ENCODE measurements at regions not wholly inside any gene's neighbourhood (a gene's known extent, or its start where the extent isn't known, plus 50 kb on each side); places are given as distances from the start of the nearest gene placed in this dataset.
A peak's percentile ranks its signal among the peaks of the same experiment; 100 is the strongest.
"Not testable (repeated sequence)": the region's sequence is repeated elsewhere in the genome, so short reads cannot be mapped to it uniquely, and the experiment has no call there.

DNA sequence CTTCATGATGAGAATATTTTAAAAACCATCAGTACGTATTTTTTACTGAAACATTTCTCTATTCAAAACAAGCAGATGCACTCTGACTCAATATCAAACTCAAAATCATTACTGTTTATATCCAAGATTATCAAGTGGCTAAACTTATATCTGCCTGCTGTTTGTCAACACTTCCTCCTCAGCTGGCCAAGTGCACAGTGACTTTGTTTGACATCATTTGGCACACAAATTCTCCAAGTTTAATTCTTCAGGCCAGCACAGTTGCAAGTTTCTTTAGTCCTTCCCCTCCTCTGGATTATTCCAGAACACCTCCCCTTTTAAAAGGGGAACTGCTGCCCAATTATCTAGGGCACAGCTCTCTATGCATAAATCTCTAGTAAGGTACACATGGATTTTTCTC lies 346.6 kb downstream of the FSIP2 start:
- DNase-seq (ENCODE audit: low read depth): no peak

DNA sequence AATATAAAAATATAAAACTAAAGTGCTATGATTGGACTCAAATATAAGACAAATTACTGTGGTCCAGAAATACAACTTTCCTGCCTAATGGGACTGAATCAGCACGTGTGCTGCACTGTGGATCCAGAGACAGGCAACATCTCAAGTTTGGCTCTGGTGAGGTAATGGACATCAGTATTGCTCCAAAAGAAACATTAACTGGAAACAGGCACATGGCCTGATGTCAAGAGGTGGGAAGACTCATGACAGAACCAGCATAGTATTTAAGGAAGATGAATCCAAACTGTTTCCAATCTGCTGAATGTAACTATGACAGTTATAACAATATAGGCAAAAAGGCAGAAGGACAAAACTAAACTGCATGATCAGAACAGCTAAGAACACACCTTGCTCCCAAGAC lies 354.6 kb downstream of the FSIP2 start:
- no peak for DNase-seq (ENCODE audit: low read depth)

DNA sequence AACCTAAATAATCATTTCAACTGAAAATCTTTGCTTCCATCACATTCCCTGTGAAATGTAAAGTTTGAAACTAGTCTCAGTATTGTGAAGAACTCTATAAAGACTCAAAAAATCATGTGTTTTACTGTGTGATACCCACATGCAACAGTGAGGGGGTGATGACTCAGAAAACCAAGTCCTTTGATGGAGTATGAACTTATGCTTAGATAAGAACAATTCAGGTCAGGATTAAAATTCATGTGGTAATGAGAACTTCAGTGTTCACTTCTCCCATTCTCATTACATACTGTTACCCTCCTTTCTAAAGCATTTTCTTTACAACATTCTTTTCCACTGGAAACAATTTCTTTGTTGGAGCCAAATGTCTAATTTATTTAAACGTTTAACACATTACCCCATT lies 360.2 kb downstream of the FSIP2 start:
- DNase-seq (ENCODE audit: low read depth): no peak

DNA sequence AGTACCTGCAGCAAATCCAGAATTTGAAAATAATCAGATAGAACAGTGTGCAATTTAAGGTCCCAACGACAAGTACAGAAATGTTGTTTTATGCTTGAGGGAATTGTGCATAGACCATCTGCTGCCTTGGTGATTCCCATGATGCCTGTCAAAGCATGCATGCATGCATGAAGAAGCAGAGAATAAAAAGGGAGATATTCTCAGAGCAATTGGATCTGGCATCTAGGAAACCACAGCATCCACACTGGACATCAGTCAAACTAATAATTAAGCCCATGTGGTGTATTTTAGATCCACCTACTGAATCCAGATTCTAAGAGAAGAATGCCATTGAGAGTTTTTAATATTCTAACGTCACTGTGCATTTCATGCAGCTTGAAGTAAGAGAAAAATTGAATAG lies 361.2 kb downstream of the FSIP2 start:
- DNase-seq (ENCODE audit: low read depth): no peak

DNA sequence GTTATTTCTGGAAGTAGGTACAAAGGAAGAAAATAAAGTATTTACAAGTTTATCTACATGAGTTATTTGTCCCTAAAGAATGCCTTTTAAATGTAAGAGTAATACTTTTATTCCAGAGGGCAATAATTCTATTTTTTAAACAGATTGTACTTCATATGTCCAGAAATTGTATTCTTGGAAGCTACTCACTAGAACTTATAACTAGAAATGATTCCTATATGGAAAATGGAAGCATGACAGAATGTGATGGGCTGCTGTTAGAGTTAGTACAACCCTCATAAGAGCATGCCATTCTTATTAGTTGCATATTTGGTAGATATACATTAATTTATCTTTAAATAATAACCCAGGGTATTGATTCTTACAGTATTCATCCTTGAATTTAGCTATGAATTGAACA lies 362.0 kb downstream of the FSIP2 start:
- DNase-seq (ENCODE audit: low read depth): no peak

DNA sequence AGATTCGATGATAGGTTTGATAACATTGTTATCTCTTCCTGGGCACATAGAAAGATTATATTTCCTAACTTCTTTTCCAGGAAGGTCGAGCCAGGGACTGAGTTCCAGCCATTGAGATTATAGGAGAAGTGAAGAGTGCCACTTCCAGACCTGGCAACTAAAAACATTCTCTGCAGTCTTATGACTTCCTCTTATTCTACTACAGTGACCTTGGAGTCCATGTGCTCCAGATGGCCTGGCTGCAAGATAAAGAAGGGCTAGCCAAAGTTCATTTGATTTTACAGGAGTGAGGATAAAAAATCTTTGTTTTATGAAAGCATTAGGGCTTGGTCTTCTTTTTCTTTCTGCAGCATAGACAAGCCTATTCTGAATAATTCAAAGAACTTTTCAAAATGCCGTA lies 363.0 kb downstream of the FSIP2 start:
- DNase-seq (ENCODE audit: low read depth): no peak

DNA sequence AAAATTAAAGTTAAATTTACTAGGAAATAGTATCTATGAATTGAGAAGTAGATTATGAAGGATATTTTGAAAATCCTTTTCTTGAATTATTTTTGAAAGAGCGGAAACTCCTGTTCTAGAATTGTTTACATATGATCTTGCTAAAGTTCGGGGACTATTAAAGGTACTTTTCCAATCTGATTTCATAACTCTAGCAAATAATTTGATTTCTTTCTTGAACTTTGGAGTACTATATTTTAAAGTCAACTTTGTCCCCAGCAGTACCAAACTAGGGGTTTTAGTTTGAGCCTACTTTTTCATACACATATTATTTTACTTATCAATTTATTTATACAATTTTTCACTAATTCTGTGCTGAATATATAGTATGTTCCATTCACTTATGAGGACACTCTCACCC lies 364.7 kb downstream of the FSIP2 start:
- no peak for DNase-seq (ENCODE audit: low read depth)

DNA sequence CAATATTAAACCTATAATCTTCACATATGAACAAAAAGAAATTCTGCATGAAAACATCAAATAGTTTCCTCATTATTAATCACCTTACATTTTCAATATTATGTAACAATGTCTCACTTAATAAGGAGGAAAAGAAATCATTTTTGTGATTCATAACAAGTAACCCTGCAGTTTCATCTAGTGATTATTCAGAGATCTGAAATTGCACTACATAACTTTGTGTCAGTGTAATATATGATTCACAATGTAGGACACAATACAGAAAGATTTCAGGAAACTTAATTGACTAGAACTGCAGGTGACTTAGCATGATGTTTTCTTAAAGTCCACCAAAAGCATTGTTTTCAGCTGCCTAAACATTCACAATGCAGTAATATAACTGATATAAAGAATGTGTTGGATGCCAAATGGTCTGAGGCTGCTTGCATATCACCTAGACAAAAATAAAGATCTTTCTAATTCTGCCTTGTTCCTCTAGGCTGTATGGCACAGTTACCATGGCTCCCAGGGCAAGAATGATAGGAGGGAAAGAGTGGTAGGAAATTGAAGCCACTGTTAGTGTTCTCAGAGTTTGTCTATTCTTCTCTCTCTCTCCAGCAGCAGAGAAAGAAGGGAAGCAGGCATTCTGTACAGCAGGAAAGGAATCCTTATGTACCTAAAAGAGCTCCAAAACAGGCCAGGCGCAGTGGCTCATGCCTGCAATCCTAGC lies 366.6 kb downstream of the FSIP2 start:
- DNase-seq (ENCODE audit: low read depth): no peak

DNA sequence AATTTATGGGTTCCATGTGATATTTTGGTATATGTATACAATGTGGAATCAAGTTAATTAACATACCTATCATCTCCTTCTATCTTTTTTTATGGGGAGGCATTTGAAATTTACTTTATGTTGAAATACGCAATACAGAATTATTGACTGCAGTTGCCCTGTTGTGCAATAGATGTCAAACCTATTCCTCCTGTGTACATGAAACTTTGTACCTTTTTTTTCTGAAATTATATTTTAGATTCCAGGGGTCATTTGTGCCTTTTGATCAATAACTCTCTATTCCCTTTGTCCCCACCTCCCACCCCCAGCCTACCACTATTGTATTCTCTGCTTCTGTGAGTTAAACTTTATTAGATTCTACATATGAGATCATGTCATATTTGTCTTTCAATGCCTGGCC lies 369.9 kb downstream of the FSIP2 start:
- no peak for DNase-seq (ENCODE audit: low read depth)

DNA sequence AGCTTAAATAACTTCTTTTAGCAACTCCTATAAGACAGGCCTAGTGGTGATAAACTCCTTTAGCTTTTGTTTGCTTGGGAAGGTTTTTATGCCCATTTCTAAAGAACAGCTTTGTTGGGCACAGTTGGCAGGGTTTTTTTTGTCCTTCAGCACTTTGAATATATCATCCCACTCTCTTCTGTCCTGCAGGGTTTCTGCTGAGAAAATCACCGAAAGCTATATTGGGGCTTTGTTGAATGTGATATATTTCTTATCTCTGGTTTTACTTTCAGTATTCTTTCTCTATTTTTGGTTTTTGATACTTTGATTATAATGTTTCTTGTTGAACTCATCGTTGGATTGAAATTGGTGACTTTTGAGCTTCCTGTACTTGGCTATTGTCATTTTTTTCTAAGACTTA lies 372.8 kb upstream of the ZC3H15 start:
- no peak for DNase-seq (ENCODE audit: low read depth)

DNA sequence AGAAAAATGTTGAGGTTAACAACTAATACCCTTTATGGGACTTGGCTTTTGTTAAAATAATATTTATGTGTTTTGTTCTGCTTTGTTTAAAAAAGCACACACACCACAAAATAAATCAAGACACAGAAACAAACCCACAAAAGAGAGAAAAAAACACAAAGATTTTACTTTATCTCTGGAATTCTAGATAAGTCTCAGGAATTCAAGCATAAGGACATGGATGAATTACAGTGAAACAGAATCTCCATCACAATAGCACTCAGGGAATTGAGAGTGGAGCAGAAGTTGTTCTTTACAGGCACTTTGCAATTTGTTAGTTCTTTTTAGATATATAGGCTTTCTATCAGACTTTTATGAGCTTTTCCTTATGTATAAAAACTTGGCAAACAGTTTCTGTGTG lies 360.9 kb upstream of the ZC3H15 start:
- no peak for DNase-seq (ENCODE audit: low read depth)

DNA sequence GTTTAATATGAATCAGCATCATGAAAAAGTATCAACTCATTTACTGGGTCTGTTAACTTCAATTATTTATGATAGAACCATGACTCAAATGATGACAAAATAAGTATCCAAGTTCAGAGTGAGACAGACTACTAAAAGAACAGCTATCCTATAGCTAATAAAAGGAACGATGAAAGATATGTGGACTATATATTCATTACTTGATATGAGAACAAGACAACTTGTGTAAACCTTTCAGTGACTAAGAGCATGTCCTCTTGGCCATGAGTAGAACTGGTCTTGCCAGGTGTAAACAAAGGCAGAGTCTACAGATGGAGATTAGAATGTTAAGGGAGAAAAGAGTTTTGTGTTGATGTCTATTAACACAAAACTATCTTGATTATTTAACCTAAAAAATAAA lies 360.4 kb upstream of the ZC3H15 start:
- DNase-seq (ENCODE audit: low read depth): no peak

DNA sequence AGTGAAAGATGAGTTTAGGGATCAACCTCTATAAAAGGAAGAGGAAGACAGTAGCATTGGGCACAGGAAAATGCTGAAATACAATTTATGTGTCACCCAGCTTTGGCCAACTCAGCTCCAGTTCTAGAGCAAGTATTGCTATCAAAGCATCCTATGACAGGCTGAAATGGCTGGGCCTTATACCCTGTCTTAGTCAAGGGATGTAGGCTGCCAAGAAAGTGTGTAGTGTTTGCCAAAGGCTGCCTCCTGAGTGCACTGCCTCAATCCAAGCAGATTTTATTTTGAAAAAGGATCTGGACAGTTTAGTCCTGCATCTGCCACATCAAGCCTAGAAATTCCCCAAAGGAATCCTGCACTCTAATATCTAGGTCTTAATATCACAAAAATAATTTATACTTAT lies 359.9 kb upstream of the ZC3H15 start:
- no peak for DNase-seq (ENCODE audit: low read depth)

DNA sequence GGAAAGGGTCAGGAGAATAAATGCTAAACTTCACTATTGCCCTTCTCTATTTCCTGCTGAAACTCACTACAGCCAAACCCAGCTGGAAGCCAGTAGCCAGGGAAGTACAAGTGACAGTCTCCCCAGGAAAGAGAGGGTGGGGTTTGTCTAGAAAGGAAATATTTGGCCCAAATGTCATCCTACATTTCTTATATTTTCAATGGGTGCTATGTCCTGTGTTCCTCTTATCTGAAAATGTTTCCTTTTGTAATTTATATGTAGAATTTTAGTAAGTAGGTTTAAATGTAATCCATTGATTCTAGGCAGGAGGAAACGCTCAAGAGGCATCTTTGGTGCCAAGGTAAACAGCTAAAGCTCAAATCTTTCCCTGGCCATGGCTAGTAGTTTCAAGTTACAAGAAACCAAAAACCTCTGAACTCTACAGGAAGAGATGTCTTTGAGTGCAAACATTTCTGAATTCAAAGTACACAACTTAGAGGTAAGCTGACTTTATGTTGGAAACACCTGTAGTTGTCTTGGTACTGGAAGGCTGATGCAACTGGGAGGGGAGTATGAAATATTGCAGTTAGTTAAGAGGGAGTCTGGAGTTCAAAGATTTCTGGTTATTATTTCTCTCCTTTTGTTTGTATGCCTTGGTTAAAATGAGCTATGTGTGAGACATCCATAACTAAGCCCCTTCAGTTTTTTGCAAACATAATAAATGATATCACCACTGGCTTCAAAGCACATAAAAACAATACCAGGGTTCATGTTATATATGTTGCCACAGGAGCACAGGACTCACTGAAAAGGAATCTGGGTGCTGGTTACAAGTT lies 356.1 kb upstream of the ZC3H15 start:
- DNase-seq (ENCODE audit: low read depth): peak; percentile 57

DNA sequence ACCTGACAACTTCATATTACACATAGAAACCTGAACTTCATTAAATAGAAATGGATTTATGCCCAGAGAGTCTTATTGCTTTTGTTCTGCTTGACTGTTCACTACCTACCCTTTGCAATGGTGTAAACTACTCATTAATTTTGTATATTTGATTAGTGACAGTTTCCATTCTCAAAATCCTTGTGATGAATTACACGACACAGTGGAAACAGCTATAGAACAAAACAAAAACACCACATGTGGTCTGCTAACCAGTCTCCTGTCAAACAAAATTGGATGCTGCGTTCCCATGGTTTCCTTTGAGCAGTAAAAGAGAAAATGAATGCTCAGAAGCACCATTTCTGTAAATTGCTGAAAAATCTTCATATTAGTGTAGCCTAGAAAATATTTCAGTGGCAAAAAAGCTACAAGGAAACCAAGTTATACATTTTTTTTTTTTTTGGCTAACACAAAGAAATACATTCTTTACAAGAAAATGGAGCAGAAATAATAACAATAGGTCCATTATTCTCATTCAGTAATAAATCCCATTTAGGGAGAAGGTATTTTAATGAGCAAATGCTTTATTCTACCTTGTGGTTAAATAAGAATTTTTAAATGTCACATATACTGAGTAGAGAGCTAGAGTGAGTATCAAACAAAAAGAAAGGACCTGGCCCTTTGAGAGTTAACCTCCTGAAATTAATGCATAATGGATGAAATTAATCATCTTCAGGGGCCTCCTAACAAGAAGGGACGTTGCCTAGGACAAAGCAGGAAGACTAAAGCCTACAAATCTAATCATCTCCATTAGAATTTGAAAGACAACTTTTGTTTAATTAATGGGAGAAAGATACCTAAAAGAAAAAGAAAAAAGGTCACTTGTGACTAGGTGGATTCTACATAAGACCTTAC lies 355.1 kb upstream of the ZC3H15 start:
- DNase-seq (ENCODE audit: low read depth): no peak

DNA sequence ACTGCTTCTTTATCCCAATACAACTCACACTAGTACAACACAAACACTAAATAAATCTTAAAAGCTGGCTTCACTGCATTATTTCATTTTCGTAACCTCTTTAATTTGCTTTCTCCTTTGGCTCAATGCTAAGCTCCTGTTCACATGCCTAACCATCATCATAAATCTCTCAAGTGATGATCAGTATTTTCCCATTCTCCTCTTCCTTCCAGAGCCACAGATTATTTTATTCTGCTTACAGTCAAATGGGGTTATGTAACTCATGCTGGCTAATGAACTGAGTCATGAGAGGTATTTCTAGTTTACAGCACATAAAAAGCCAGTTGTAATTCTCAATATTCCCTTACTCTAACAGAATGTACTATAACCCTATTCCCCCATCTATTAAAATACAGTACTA lies 350.4 kb upstream of the ZC3H15 start:
- DNase-seq (ENCODE audit: low read depth): no peak

DNA sequence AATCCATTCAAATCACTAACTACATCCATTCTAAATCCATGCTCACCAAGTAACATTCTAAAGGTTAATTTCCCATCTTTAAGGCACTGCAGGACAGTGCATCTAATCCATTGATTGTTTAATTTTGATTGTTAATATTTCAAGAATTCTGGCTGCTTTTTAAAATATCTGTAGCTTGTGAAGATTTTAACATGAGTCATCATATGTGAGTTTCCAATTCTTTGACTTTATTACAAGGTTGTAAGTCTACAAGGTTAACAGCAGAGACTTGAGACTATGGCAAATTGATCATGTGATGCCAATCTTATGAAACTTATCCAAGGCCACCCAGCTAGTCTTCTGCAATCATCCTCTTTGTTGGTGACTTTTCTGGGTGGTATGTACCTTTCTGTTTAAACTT lies 349.2 kb upstream of the ZC3H15 start:
- DNase-seq (ENCODE audit: low read depth): no peak

DNA sequence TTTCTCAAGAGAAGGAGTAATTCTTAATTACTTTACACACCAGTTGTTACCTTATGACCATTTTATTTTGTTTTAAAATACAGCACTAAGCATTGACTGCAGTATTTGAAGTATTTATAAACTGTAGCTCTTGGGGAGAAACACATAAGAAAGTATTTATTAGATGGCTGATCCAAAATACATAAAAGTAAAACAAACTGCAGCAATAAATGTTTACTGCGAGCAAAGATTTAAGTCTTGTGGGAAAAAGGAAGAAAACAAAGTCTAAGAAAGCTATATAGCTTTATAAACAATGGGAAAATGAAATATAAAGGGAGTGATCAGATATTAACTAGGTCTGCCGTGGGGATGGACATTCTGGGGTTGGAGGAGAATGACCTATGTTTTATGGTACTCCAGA lies 347.2 kb upstream of the ZC3H15 start:
- DNase-seq (ENCODE audit: low read depth): no peak

DNA sequence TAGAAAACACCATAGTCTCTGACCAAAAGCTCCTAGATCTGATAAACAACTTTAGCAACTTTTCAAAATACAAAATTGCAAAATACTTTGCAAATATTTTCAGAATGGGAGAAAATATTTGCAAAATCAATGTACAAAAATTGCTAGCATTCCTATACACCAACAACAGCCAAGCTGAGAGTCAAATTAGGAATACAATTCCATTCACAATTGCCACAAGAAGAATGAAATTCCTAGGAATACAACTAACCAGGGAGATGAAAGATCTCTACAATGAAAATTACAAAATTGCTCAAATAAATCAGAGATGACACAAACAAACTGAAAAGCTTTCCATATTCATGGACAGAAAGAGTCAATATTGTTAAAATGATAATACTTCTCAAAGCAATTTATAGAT lies 327.0 kb upstream of the ZC3H15 start:
- DNase-seq (ENCODE audit: low read depth): no peak

DNA sequence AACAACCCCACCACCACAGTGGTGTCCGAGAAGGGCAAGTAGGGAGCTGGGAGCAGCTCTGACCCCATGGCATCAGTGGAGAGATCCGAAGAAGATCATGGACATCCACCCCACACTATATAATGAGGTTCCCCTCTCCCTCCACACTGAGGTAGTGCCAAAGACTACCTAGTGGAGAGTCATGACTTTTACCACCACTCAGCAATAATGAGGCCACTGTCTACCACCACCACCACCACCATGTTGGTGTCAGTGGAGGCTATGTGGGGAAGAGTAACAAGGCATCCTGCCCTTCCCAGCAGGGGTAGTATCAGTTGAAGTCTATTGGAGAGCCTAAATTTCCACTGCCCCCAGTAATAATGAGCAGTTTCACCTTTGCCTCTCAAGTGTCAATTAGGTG lies 321.7 kb upstream of the ZC3H15 start:
- DNase-seq (ENCODE audit: low read depth): no peak

DNA sequence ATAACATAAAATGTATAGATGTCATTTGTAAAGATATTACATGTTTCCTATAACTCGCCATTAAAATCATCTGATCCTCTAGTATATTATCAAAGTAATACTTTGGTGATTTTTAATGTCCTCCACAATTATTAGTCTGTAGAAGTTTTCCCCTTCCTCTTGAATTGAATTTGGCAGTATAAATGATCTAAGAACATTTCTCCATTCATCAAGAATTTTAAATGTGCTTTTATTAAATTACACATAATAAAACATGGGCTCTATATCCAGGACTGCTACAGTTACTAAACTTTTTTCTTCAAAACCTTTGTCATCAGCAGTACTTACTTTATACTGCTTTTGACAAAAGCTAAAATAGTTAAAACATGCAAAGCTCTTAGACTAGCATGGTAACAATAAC lies 315.4 kb upstream of the ZC3H15 start:
- no peak for DNase-seq (ENCODE audit: low read depth)

DNA sequence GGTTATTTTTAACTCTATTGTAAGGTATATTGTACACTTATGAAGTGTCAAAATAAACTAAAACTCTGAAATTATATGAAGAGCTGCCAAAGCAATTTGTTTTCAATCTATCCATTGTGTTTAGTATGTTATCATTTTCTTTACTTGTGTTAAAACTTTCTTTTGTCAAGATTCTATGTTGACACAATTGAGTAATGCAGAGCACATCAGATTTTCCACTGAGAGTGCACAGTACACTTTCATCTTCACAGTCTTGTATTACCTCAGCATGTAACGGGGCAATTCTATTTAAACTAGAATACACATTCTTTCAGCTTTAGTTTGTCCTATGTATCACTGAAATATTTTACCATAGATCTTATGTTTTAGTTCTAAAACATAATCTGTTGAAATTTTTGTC lies 304.4 kb upstream of the ZC3H15 start:
- no peak for DNase-seq (ENCODE audit: low read depth)

DNA sequence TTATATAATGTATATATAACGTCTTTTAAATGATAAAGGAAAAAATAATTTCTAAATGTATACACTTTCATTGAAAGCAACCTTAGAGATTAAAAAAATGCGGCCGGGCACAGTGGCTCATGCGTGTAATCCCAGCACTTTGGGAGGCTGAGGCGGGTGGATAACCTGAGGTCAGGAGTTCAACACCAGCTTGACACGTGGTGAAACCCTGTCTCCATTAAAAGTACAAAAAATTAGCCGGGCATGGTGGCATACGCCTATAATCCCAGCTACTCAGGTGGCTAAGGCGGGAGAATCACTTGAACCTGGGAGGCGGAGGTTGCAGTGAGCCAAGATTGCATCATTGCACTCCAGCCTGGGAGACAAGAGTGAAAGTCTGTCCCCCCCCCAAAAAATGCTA lies 303.7 kb upstream of the ZC3H15 start:
- not testable (repeated sequence) for DNase-seq (ENCODE audit: low read depth)

Measured in HS-5 (cell line).